Lower lobe of right lung (tissue), 2 donors: ENCODE measurements at regions not wholly inside any gene's neighbourhood (a gene's known extent, or its start where the extent isn't known, plus 50 kb on each side); places are given as distances from the start of the nearest gene placed in this dataset.

Experiments
- ATAC-seq, 2 donors: fragments of 200-7000 bp; cut with Tn5 transposase; one replicate each; pipeline ENCODE4 v1.9.1; 2020 to 2022; ENCODE audit warnings: mild to moderate bottlenecking in 2 of 2, moderate library complexity in 2 of 2
- DNase-seq: peaks from one replicate; pipeline ENCODE4 v3.0.0-alpha.2; 2020
- H3K27ac ChIP-seq: fragments of 200-600 bp; one replicate; pipeline ENCODE4 v1.8.0; 2022
- H3K27me3 ChIP-seq: fragments of 200-600 bp; one replicate; pipeline ENCODE4 v1.8.0; 2022; ENCODE audit warnings: low read depth
- H3K36me3 ChIP-seq: fragments of 200-600 bp; one replicate; pipeline ENCODE4 v1.8.0; 2022; ENCODE audit warnings: mild to moderate bottlenecking
- H3K4me1 ChIP-seq: fragments of 200-600 bp; one replicate; pipeline ENCODE4 v1.8.0; 2022
- H3K4me3 ChIP-seq: fragments of 200-600 bp; one replicate; pipeline ENCODE4 v1.8.0; 2022; ENCODE audit warnings: mild to moderate bottlenecking
- H3K9me3 ChIP-seq: fragments of 200-600 bp; one replicate; pipeline ENCODE4 v1.8.0; 2022
- CTCF ChIP-seq: fragments of 200-600 bp; IDR thresholded peaks from one replicate; pipeline ENCODE4 v1.8.0; 2022; ENCODE audit warnings: antibody characterized with exemption, mild to moderate bottlenecking
- intact Hi-C: fragments of 100-400 bp; cut with DNase I; formaldehyde crosslinking; loops from one replicate; pipeline ENCODE4 v1.11.0; 2022
- donor health status: DM: no; HTN: yes; CAD: no; lungs with severe emphysema.

- ATAC-seq = no peak
- no peaks in the 10 kb centered on the region for H3K36me3 ChIP-seq
- H3K9me3 ChIP-seq = no peaks in the 10 kb centered on the region
- H3K27me3 ChIP-seq = no peaks in the 10 kb centered on the region
- intact Hi-C loops = no loop called here
- H3K4me3 ChIP-seq = no peak overlapping the region
- H3K27ac ChIP-seq = no peak overlapping the region
- TF ChIP-seq CTCF = no peak
- DNase-seq = no peak
- H3K4me1 ChIP-seq = no peaks in the 10 kb centered on the region
Observed at GRCh38 chr11:115891581-115891980, 387.4 kb upstream of the CADM1 start.

GRCh38 chr11:115890500-115890899 lies 386.3 kb upstream of the CADM1 start:
- no peak overlapping the region for H3K4me3 ChIP-seq
- no peaks in the 10 kb centered on the region for H3K9me3 ChIP-seq
- intact Hi-C loops = no loop called here

GRCh38 chr11:115889712-115890111 lies 385.5 kb upstream of the CADM1 start:
- Histone ChIP-seq H3K4me3 (no peak overlapping the region), H3K27ac (no peak overlapping the region), H3K4me1 (no peaks in the 10 kb centered on the region), H3K27me3 (no peaks in the 10 kb centered on the region), H3K36me3 (no peaks in the 10 kb centered on the region), H3K9me3 (no peaks in the 10 kb centered on the region)
- no peak for ATAC-seq
- DNase-seq = no peak
- TF ChIP-seq CTCF = no peak
- intact Hi-C loops = no loop called here

More at GRCh38 chr11:115890500-115890899, 386.3 kb upstream of the CADM1 start:
- Histone ChIP-seq H3K36me3 (no peaks in the 10 kb centered on the region), H3K27ac (no peak overlapping the region), H3K4me1 (no peaks in the 10 kb centered on the region), H3K27me3 (no peaks in the 10 kb centered on the region)
- ATAC-seq = no peak
- TF ChIP-seq CTCF = no peak
- no peak for DNase-seq

GRCh38 chr11:115887727-115888126 lies 383.5 kb upstream of the CADM1 start:
- no peak overlapping the region for H3K27ac ChIP-seq
- ATAC-seq (no peak), DNase-seq (no peak)
- no peaks in the 10 kb centered on the region for H3K4me1 ChIP-seq
- H3K9me3 ChIP-seq = no peaks in the 10 kb centered on the region
- no peak for TF ChIP-seq CTCF
- intact Hi-C loops = no loop called here
- no peaks in the 10 kb centered on the region for H3K36me3 ChIP-seq
- H3K4me3 ChIP-seq = no peak overlapping the region
- H3K27me3 ChIP-seq = no peaks in the 10 kb centered on the region

- Histone ChIP-seq H3K36me3 (no peaks in the 10 kb centered on the region), H3K27me3 (no peaks in the 10 kb centered on the region), H3K9me3 (no peaks in the 10 kb centered on the region), H3K4me3 (no peak overlapping the region), H3K4me1 (no peaks in the 10 kb centered on the region), H3K27ac (no peak overlapping the region)
- intact Hi-C loops = no loop called here
- DNase-seq (no peak), ATAC-seq (no peak)
- no peak for TF ChIP-seq CTCF
Observed at GRCh38 chr11:115887316-115887715, 383.1 kb upstream of the CADM1 start.

GRCh38 chr11:115886422-115886733 lies 382.2 kb upstream of the CADM1 start:
- intact Hi-C loops = no loop called here
- H3K27me3 ChIP-seq = no peaks in the 10 kb centered on the region
- H3K9me3 ChIP-seq = peaks cover 1% of the 10 kb centered on the region
- H3K4me1 ChIP-seq = no peaks in the 10 kb centered on the region
- no peak for TF ChIP-seq CTCF
- peak in 1 of 2 donors; percentile 45 for ATAC-seq
- no peaks in the 10 kb centered on the region for H3K36me3 ChIP-seq
- DNase-seq = no peak
- no peak overlapping the region for H3K4me3 ChIP-seq
- no peak overlapping the region for H3K27ac ChIP-seq
